ENCODE measurements at regions not wholly inside any gene's neighbourhood (a gene's known extent, or its start where the extent isn't known, plus 50 kb on each side); places are given as distances from the start of the nearest gene placed in this dataset.
A peak's percentile ranks its signal among the peaks of the same experiment; 100 is the strongest.
"Not testable (repeated sequence)": the region's sequence is repeated elsewhere in the genome, so short reads cannot be mapped to it uniquely, and the experiment has no call there.

DNA sequence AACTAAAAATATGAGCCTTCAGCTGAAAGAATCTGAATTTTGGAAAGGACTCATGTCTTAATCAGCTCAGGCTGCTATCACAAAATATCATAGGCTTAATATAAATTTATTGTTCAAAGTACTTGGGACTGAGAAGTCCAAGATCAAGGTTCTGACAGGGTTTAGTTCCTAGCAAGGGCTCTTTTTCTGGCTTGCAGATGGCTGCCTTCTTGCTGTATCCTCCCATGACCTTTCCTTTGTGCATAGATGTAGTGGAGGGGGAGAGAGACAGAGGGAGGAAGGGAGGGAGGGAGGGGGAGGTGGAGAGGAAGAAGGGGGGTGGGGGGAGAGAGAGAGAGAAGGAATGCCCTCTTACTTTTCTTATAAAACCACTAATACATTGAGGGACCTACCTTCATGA lies 306.8 kb upstream of the DDI1 start:
- DNase-seq (ENCODE audit: low read depth), result no peak

- DNase-seq (ENCODE audit: low read depth), result no peak
Observed at GRCh38 chr11:103730131-103730940, 306.1 kb upstream of the DDI1 start.

DNA sequence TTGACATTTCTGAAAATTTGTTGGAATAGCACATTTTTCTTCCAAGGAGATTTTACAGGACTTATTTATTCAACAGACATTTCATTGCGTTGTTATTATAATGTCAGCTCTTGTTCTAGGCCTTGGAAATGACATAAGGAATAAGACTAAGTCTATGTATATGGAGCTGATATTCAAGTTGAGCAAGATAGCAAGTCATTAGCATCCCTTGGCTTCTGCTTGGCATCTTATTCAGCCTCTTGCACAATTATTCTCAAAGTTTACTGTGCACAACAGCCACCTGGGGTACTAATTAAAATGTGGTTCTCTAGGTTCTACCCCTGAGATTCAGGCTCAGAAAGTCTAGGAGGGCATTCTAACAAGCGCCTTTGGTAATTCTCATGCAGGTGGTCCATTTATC lies 304.8 kb upstream of the DDI1 start:
- no peak for DNase-seq (ENCODE audit: low read depth)

- no peak for DNase-seq (ENCODE audit: low read depth)
Observed at GRCh38 chr11:103733889-103734288, 302.6 kb upstream of the DDI1 start.

DNA sequence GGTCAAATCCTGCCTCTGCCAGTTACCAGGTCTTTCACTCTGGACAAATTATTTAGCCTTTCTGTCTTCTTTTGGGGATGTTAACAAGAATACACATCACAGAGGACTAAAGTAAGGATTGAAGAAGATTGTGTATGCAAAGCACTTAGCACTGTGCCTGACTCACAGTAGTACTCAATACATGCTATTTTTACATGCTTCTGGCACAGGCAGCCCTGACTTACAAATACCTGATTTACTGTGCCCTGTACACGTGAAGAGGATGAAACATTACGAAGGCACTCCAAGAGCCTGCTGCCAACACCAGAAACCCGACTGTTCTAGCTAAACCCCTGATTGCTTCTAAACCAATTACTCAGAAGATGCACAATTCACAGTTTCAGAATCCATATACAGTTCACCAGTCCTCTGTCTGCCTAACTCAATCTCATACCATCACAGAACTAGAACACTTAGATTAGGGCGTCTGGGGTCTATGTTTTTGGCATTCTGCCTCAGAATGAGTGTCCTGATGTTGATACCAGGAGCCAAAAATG lies 300.9 kb upstream of the DDI1 start:
- no peak for DNase-seq (ENCODE audit: low read depth)

DNA sequence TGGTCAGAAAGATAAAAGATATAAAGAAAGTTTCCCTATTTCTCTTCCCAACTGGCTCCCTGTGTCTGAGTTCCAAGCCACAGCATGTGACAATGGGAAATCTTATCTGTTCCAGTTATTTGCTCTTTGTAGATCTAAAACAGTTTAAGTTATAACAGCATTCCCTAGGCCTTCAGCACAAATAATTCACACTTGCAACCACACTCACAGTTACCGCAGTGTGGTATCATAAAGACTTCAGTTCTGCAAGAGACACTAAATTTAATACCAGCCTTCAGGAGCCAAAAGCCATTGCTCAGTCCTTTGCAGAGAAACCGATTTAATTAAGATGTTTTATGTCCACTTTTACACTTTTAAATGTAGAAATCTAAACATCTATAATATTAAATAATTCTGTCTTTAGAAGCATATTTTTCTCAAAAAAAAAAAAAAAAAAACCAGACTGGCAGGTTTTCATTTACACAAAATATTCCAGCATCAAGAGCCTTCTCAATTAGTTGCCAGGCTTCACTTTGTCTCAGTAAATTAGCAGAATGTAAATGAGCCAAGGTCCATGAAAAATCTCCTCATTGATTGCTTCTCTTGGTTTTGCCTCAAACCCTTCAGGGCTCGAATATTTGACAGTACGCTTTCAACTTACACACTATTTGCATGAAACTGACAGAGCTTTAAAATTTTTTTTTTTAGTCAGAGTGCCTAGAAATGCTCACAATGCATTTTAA lies 300.0 kb upstream of the DDI1 start:
- no peak for DNase-seq (ENCODE audit: low read depth)

DNA sequence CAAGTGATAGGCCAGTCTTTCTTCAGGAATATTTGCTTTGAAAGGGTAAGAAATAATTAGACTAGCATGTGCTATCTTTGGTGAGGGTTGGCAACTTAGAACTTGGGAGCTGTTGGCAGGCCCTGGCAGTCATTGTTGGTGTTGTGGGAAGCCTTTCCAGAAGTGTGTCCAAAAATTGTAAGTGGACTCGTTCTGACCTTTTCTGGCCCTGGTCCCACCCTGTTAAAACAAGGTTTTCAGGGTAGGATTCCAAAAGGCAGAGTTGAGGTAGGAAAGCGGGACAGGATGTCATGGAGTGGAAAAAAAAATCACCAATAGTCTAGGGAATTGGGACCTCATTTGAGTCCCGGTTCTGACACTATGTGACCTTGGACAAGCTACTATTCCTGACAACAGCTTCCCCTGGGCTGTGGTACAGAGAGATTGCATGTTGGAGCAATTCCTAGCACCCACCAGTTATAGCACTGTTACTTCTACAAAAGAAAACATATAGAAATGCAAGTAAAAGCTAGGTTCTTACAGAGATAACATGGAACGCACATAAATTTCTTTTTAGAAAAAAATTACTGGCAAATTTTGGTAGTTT lies 299.3 kb upstream of the DDI1 start:
- no peak for DNase-seq (ENCODE audit: low read depth)

DNA sequence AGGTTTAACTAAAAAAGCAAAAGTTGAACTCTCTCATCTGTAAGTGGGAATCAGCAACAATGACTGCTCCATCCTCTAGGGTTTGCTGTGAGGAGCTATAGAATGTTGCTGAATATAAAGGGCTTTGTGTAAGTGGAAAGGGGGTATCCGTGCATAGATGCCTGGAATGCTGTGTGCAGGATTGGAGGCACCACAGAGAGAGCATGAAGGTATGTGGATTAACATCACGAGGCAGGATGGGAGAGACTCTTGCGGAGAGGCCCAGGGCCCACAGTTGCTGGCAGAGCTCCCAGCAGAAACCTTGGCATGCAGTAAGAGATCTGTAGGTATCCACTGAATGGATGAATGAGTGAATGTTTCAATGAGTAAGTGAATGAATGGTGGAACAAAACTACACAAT lies 298.7 kb upstream of the DDI1 start:
- no peak for DNase-seq (ENCODE audit: low read depth)

DNA sequence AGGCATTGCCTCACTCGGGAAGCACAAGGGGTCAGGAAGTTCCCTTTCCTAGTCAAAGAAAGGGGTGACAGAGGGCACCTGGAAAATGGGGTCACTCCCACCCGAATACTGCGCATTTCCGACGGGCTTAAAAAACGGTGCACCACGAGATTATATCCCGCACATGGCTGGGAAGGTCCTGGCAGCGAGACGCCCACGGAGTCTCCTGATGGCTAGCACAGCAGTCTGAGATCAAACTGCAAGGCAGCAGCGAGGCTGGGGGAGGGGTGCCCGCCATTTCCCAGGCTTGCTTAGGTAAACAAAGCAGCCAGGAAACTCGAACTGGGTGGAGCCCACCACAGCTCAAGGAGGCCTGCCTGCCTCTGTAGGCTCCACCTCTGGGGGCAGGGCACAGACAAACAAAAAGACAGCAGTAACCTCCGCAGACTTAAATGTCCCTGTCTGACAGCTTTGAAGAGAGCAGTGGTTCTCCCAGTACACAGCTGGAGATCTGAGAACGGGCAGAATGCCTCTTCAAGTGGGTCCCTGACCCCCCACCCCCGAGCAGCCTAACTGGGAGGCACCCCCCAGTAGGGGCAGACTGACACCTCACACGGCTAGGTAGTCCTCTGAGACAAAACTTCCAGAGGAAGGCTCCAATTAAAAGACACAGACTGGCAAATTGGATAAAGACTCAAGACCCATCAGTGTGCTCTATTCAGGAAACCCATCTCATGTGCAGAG lies 297.2 kb upstream of the DDI1 start:
- DNase-seq (ENCODE audit: low read depth), result not testable (repeated sequence)

GRCh38 chr11:103744496-103745153 lies 291.8 kb upstream of the DDI1 start:
- DNase-seq (ENCODE audit: low read depth), result no peak

DNA sequence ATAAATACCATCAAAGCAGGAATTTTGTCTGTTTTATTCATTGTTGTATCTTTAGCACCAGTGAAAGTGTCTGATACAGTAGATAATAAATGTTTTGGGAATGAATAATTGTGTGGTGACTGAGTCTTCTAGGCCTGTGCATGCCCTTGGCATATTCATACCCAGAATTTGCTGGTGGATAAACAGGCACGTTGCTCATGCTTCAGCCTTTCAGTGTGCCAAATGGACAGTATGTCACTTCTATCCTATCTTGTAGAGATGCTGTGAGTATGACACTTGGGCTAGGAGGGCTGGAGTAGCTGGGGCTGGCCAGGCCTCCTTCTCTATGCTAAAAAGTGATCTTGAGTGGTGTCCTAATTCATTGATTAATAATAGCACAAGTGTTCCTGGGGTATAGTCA lies 287.3 kb upstream of the DDI1 start:
- no peak for DNase-seq (ENCODE audit: low read depth)

GRCh38 chr11:103768816-103769215 lies 267.6 kb upstream of the DDI1 start:
- DNase-seq (ENCODE audit: low read depth), result no peak

- DNase-seq (ENCODE audit: low read depth), result no peak
Observed at GRCh38 chr11:103773059-103773458, 263.4 kb upstream of the DDI1 start.

GRCh38 chr11:103773537-103773936 lies 262.9 kb upstream of the DDI1 start:
- no peak for DNase-seq (ENCODE audit: low read depth)

DNA sequence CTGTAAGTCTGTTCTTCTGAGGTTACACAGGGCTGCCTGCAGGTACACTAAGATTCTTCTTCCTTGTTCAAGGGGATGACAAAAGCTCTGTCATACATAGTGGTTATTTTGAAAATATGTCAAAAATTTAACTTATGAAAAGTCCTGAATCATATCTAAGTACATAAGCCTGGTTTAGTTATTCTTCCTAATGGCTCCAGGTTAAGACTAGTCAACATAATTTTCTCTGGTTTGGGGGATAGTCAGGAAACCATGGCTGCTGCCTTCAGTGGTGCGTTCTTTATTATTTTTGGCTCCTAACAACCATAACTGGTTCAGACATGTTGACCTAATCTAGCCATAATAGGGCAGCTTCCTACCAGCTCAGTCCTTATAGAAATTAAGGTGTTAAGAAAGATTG lies 257.4 kb upstream of the DDI1 start:
- DNase-seq (ENCODE audit: low read depth), result no peak

GRCh38 chr11:103789952-103790351 lies 246.5 kb upstream of the DDI1 start:
- no peak for DNase-seq (ENCODE audit: low read depth)

GRCh38 chr11:103792981-103793468 lies 243.4 kb upstream of the DDI1 start:
- peak; percentile 4 for DNase-seq (ENCODE audit: low read depth)

GRCh38 chr11:103794262-103794661 lies 242.2 kb upstream of the DDI1 start:
- no peak for DNase-seq (ENCODE audit: low read depth)

DNA sequence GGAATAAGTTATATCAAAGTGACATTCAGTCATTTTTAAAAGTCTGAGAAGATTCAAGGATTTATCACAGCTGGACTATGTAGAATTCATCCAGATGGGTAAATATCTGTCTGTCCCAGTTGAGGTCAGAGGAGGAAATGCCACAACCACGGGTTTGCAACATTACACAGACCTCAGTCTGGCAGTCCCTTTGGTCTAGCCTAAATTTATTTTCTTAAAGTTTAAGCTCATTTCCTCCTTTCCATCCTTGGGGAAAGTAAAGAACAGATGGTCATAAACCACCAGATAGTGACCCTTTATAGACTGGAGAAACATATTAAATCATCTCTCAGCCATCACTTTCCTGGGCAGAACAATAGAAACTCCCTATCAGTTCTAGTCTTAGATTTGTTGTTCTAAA lies 238.4 kb upstream of the DDI1 start:
- DNase-seq (ENCODE audit: low read depth), result peak; percentile 44

DNA sequence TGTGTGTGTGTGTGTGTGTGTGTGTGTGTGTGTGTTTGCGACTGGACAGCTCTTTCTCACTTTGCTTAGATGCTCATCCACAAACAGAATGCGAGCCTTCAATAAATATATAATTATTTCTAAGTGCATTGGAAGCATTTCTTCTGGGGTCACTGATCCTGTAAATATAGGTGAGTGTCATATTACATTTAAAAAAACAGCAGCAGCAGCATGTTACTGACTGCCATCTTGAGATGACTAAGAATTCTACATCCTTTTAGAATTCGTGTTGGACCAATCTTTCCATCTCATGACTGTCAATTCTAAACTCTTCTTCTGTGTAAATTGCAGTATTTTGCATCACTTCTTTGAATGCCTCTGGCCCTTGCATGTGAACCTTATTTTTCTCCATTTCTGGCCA lies 238.0 kb upstream of the DDI1 start:
- no peak for DNase-seq (ENCODE audit: low read depth)

Measured in HT1080 (cell line).